ENCODE measurements at regions not wholly inside any gene's neighbourhood (a gene's known extent, or its start where the extent isn't known, plus 50 kb on each side); places are given as distances from the start of the nearest gene placed in this dataset.

DNA sequence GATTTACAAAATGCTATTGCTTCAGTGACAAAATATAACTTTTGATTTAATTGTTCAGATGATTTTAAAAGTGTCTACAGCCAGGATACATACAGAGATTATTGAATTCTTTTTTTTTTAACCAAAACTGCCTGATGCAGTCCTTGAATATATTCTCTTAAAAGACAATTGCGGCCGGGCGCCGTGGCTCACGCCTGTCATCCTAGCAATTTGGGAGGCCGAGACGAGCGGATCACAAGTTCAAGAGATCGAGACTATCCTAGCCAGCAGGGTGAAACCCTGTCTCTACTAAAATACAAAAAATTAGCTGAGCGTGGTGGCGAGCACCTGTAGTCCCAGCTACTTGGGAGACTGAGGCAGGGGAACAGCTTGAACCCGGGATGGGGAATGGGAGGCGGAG is 497.0 kb upstream of the FSIP2 start:
- H2AK5ac ChIP-seq (ENCODE audit: low read depth, low read length), result no peak overlapping the region
- no peaks in the 10 kb centered on the region for H4K20me1 ChIP-seq (replicated peaks in 1 of 2; ENCODE audit: control insufficient read depth in 1 of 2, insufficient read depth in 2 of 2, low read length in 2 of 2)
- H3K23ac ChIP-seq (ENCODE audit: insufficient read length), result no peak overlapping the region
- no peak overlapping the region for H2BK20ac ChIP-seq (ENCODE audit: low read length)
- H3K36me3 ChIP-seq (ENCODE audit: control insufficient read depth in 2 of 4, insufficient read depth in 4 of 4, low read length in 3 of 4), result no peaks in the 10 kb centered on the region
- H3K79me1 ChIP-seq (ENCODE audit: low read depth, low read length), result no peaks in the 10 kb centered on the region
- FAIRE-seq, result no peak
- H2BK12ac ChIP-seq (ENCODE audit: low read depth, low read length), result no peak overlapping the region
- DNase-seq (ENCODE audit: low read depth in 1 of 2, low spot score in 2 of 2), result no peak
- H3K4me2 ChIP-seq (ENCODE audit: insufficient read depth in 1 of 2, low read depth in 2 of 2, low read length in 2 of 2), result no peak overlapping the region
- H2AFZ ChIP-seq (ENCODE audit: low read length), result no peak overlapping the region
- H3K23me2 ChIP-seq (ENCODE audit: low read depth, low read length), result no peaks in the 10 kb centered on the region
- no peaks in the 10 kb centered on the region for H3K9me3 ChIP-seq (ENCODE audit: insufficient read depth in 2 of 2, low read depth in 1 of 2, low read length in 1 of 2)
- H3K56ac ChIP-seq (replicated peaks; ENCODE audit: insufficient read length, low read depth, low read length), result no peak overlapping the region
- ChIA-PET POLR2A (ENCODE audit: partially characterized antibody) (no interaction called here), CTCF (ENCODE audit: partially characterized antibody) (interaction anchor here (0.6 to 1.3 kb wide), 5 partner anchors 8 to 497 kb away, joined by 3 to 4 read pairs (median 3); no protein-coding TSS in a partner anchor)
- no peaks in the 10 kb centered on the region for H3K79me2 ChIP-seq (ENCODE audit: control insufficient read depth in 1 of 2, insufficient read depth in 2 of 2, low read length in 2 of 2)
- H3K14ac ChIP-seq (ENCODE audit: insufficient read length), result no peak overlapping the region
- H4K8ac ChIP-seq (ENCODE audit: extremely low read depth, insufficient read depth, low read length), result no peak overlapping the region
- no peak overlapping the region for H3K18ac ChIP-seq (ENCODE audit: extremely low read depth, low read length)
- H3K4me3 ChIP-seq (ENCODE audit: extremely low read depth in 1 of 4, insufficient read depth in 2 of 4, low read depth in 3 of 4, low read length in 4 of 4), result no peak overlapping the region
- H3K4me1 ChIP-seq (replicated peaks in 1 of 4; ENCODE audit: control insufficient read depth in 3 of 4, insufficient read depth in 4 of 4, low read length in 3 of 4), result no peaks in the 10 kb centered on the region
- no peak overlapping the region for H2BK5ac ChIP-seq (ENCODE audit: low read depth, low read length)
- no peak overlapping the region for H3K9ac ChIP-seq (replicated peaks in 1 of 4; ENCODE audit: extremely low read depth in 1 of 4, low read depth in 3 of 4, low read length in 3 of 4)
- WGBS, 2 experiments (ENCODE audit: extremely low coverage in 1 of 2, insufficient coverage in 1 of 2, insufficient read length in 1 of 2, insufficient replicate concordance in 2 of 2, low coverage in 1 of 2, low lambda C conversion rate in 2 of 2, missing lambda C conversion rate in 1 of 2), result 92% methylated on average over 13 of the region's 13 CpGs; no CpG with 5 or more reads in 1 of the 2 experiments
- no peak overlapping the region for H4K91ac ChIP-seq (replicated peaks; ENCODE audit: insufficient read length, low read length)
- H3K27me3 ChIP-seq (replicated peaks in 1 of 4; ENCODE audit: control insufficient read depth in 3 of 4, extremely low read depth in 1 of 4, insufficient read depth in 3 of 4, low read length in 3 of 4), result no peaks in the 10 kb centered on the region
- no peak overlapping the region for H4K5ac ChIP-seq (ENCODE audit: insufficient read length, low read depth, low read length)
- no peak overlapping the region for H3K27ac ChIP-seq (ENCODE audit: low read depth, low read length)
- no peak overlapping the region for H2BK15ac ChIP-seq (ENCODE audit: low read length)
- no peak overlapping the region for H3K4ac ChIP-seq (replicated peaks; ENCODE audit: insufficient read length, low read depth, low read length)
- TF ChIP-seq CBX8 (IDR thresholded peaks at IDR 0.05; ENCODE audit: borderline replicate concordance, low read depth, low read length) (no peak), FOSL1 (IDR thresholded peaks at IDR 0.05; ENCODE audit: insufficient read depth, low read depth, low read length) (no peak), ZNF274 (IDR thresholded peaks at IDR 0.05; ENCODE audit: borderline replicate concordance, extremely low read depth, low read length) (no peak), SP1 (IDR thresholded peaks at IDR 0.05; ENCODE audit: low read depth, low read length) (no peak), TAF1 (IDR thresholded peaks at IDR 0.05; ENCODE audit: low read depth, low read length) (no peak), JUN (IDR thresholded peaks at IDR 0.05; ENCODE audit: low read depth, low read length) (no peak), TBP (IDR thresholded peaks at IDR 0.05; ENCODE audit: low read depth, low read length) (no peak)
- TF ChIP-seq, protein P1, sequence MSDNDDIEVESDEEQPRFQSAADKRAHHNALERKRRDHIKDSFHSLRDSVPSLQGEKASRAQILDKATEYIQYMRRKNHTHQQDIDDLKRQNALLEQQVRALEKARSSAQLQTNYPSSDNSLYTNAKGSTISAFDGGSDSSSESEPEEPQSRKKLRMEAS (IDR thresholded peaks at IDR 0.05), result no peak
- TF ChIP-seq, protein P2, sequence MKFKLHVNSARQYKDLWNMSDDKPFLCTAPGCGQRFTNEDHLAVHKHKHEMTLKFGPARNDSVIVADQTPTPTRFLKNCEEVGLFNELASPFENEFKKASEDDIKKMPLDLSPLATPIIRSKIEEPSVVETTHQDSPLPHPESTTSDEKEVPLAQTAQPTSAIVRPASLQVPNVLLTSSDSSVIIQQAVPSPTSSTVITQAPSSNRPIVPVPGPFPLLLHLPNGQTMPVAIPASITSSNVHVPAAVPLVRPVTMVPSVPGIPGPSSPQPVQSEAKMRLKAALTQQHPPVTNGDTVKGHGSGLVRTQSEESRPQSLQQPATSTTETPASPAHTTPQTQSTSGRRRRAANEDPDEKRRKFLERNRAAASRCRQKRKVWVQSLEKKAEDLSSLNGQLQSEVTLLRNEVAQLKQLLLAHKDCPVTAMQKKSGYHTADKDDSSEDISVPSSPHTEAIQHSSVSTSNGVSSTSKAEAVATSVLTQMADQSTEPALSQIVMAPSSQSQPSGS (IDR thresholded peaks at IDR 0.05; ENCODE audit: low read length), result no peak
- TF ChIP-seq, protein P3, sequence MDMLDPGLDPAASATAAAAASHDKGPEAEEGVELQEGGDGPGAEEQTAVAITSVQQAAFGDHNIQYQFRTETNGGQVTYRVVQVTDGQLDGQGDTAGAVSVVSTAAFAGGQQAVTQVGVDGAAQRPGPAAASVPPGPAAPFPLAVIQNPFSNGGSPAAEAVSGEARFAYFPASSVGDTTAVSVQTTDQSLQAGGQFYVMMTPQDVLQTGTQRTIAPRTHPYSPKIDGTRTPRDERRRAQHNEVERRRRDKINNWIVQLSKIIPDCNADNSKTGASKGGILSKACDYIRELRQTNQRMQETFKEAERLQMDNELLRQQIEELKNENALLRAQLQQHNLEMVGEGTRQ (IDR thresholded peaks at IDR 0.05; ENCODE audit: low read length), result no peak
- no peak overlapping the region for H2BK120ac ChIP-seq (replicated peaks; ENCODE audit: low read depth, low read length)

Data from H1 (cell line).